Karpas-422 (cell line): ENCODE measurements at regions not wholly inside any gene's neighbourhood (a gene's known extent, or its start where the extent isn't known, plus 50 kb on each side); places are given as distances from the start of the nearest gene placed in this dataset.
A peak's percentile ranks its signal among the peaks of the same experiment; 100 is the strongest.

Experiments
- DNase-seq: peaks from one replicate; pipeline ENCODE4 v3.0.0-alpha.2; 2015
- H2AFZ ChIP-seq: fragments of 200-600 bp; sonication (generic); 2 replicates; pipeline ENCODE4 v1.6.1; 2014; ENCODE audit warnings: antibody characterized with exemption, low read length, mixed read lengths
- H3K27ac ChIP-seq: fragments of 200-600 bp; sonication (generic); 2 replicates; pipeline ENCODE4 v1.5.1; 2014; ENCODE audit warnings: mild to moderate bottlenecking, low read length, moderate library complexity
- H3K27me3 ChIP-seq: fragments of 200-600 bp; sonication (generic); 2 replicates; pipeline ENCODE4 v1.6.1; 2014; ENCODE audit warnings: low read length, mixed read lengths
- H3K36me3 ChIP-seq: fragments of 200-600 bp; sonication (generic); 2 replicates; pipeline ENCODE4 v1.6.1; 2014; ENCODE audit warnings: low read length, mixed read lengths; ENCODE audit not compliant: insufficient read depth
- H3K4me1 ChIP-seq: fragments of 200-600 bp; sonication (generic); 2 replicates; pipeline ENCODE4 v1.6.1; 2014; ENCODE audit warnings: mild to moderate bottlenecking, low read length, mixed read lengths
- H3K4me2 ChIP-seq: fragments of 200-600 bp; sonication (generic); 2 replicates; pipeline ENCODE4 v1.6.1; 2014; ENCODE audit warnings: low read length, low read depth, mild to moderate bottlenecking; ENCODE audit not compliant: poor library complexity, severe bottlenecking
- H3K4me3 ChIP-seq: fragments of 200-600 bp; sonication (generic); 2 replicates; pipeline ENCODE4 v1.5.1; 2014; ENCODE audit warnings: mild to moderate bottlenecking, antibody characterized with exemption, low read length, mixed read lengths
- H3K79me2 ChIP-seq: fragments of 200-600 bp; sonication (generic); 2 replicates; pipeline ENCODE4 v1.6.1; 2014; ENCODE audit warnings: mild to moderate bottlenecking, low read length, mixed read lengths
- H3K9ac ChIP-seq: fragments of 200-600 bp; sonication (generic); 2 replicates; pipeline ENCODE4 v1.6.0; 2014; ENCODE audit warnings: low read length
- H3K9me2 ChIP-seq: fragments of 200-600 bp; sonication (generic), shearing (Covaris generic); replicated peaks from 2 replicates; pipeline ENCODE4 v1.6.0; 2014; ENCODE audit warnings: mild to moderate bottlenecking, low read length, moderate library complexity; ENCODE audit not compliant: insufficient read depth
- H3K9me3 ChIP-seq: fragments of 300-700, 200-600 bp; sonication (generic); 2 replicates; pipeline ENCODE4 v1.6.1; 2014; ENCODE audit warnings: low read length, mixed read lengths
- H4K20me1 ChIP-seq: fragments of 200-600 bp; sonication (generic); 2 replicates; pipeline ENCODE4 v1.6.1; 2014; ENCODE audit warnings: mild to moderate bottlenecking, antibody characterized with exemption, low read length, low read depth; ENCODE audit not compliant: insufficient read depth

GRCh38 chr2:58891828-58892377 lies 650.8 kb upstream of the FANCL start:
- Histone ChIP-seq H3K4me3 (no peak overlapping the region), H3K9me2 (no peaks in the 10 kb centered on the region), H3K9me3 (no peaks in the 10 kb centered on the region), H3K4me1 (no peaks in the 10 kb centered on the region), H2AFZ (no peak overlapping the region), H4K20me1 (no peaks in the 10 kb centered on the region), H3K27ac (no peak overlapping the region), H3K36me3 (no peaks in the 10 kb centered on the region), H3K4me2 (no peak overlapping the region), H3K79me2 (no peaks in the 10 kb centered on the region), H3K9ac (no peak overlapping the region), H3K27me3 (0 out of 2 replicates have a peak, but pooled peaks cover 3% of the 10 kb centered on the region)
- DNase-seq, result no peak

DNA sequence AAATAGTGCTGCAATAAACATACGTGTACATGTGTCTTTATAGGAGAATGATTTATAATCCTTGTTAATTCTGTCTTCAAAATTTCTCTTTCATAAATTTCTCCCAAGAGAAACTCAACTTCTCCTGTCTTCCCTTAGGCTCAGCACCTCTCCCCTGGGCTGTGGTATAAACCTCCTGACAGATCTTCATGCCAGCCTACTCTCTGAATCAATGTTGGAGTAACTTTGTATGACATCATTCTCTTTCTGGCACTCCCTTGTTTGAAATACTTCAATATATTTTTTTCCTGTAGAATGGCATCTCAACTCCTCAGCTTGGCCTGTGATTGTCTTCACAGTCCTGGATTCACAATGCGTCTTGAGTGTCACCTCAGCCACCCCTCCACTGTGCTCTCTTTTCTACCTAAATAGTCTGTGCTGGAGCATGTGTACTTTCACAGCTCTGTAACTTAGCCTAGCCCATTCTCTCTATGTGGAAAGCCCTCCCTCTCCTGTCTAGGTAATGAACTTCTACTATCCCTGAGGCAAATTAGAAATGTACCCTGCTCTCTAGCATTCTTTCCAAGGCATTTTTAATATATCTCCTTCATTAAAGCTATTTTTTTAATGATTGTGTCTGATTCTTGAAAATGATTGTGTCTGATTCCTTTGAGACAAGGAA lies 649.9 kb upstream of the FANCL start:
- no peaks in the 10 kb centered on the region for H3K9me3 ChIP-seq
- no peak overlapping the region for H2AFZ ChIP-seq
- H3K9ac ChIP-seq, result no peak overlapping the region
- H3K9me2 ChIP-seq, result no peaks in the 10 kb centered on the region
- H3K4me1 ChIP-seq, result no peaks in the 10 kb centered on the region
- H3K4me3 ChIP-seq, result no peak overlapping the region
- H4K20me1 ChIP-seq, result no peaks in the 10 kb centered on the region
- H3K4me2 ChIP-seq, result no peak overlapping the region
- no peaks in the 10 kb centered on the region for H3K79me2 ChIP-seq
- no peaks in the 10 kb centered on the region for H3K36me3 ChIP-seq
- 0 out of 2 replicates have a peak, but pooled peaks cover 3% of the 10 kb centered on the region for H3K27me3 ChIP-seq
- DNase-seq, result no peak
- H3K27ac ChIP-seq, result no peak overlapping the region

- no peaks in the 10 kb centered on the region for H3K9me3 ChIP-seq
- H3K4me2 ChIP-seq, result no peak overlapping the region
- no peak overlapping the region for H3K4me3 ChIP-seq
- H3K36me3 ChIP-seq, result no peaks in the 10 kb centered on the region
- no peaks in the 10 kb centered on the region for H4K20me1 ChIP-seq
- DNase-seq, result no peak
- H3K9me2 ChIP-seq, result no peaks in the 10 kb centered on the region
- H3K27me3 ChIP-seq, result 0 out of 2 replicates have a peak, but pooled peaks cover 3% of the 10 kb centered on the region
- no peak overlapping the region for H3K9ac ChIP-seq
- no peak overlapping the region for H3K27ac ChIP-seq
- H3K4me1 ChIP-seq, result no peaks in the 10 kb centered on the region
- H2AFZ ChIP-seq, result no peak overlapping the region
- H3K79me2 ChIP-seq, result no peaks in the 10 kb centered on the region
Measured at GRCh38 chr2:58886009-58886408, 644.9 kb upstream of the FANCL start.

DNA sequence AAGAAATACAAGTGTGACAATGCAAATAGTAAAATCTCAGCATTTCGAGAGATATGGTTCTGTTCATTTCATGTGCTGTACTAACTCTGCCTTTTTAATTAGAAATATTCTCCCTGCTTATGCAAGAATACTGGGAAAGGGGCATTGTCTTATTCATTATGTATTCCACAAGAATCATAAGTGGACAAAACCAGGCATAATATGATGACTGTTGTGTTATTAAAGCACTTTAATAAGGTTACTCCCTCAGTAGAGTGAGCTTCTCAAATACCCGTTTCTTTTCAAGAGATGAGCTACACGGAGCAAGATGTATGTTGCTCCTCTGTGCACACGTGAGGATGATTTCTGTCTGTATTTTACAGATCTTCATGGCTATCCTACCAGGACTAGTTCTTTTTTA lies 638.7 kb upstream of the FANCL start:
- no peaks in the 10 kb centered on the region for H3K9me3 ChIP-seq
- no peaks in the 10 kb centered on the region for H3K4me1 ChIP-seq
- no peak overlapping the region for H3K9ac ChIP-seq
- H3K4me3 ChIP-seq, result no peak overlapping the region
- H4K20me1 ChIP-seq, result no peaks in the 10 kb centered on the region
- no peaks in the 10 kb centered on the region for H3K79me2 ChIP-seq
- no peak overlapping the region for H3K27ac ChIP-seq
- H3K4me2 ChIP-seq, result no peak overlapping the region
- 0 out of 2 replicates have a peak, but pooled peaks cover 3% of the 10 kb centered on the region for H3K27me3 ChIP-seq
- DNase-seq, result no peak
- H3K9me2 ChIP-seq, result no peaks in the 10 kb centered on the region
- H3K36me3 ChIP-seq, result no peaks in the 10 kb centered on the region
- no peak overlapping the region for H2AFZ ChIP-seq

- H3K9ac ChIP-seq, result no peak overlapping the region
Measured at GRCh38 chr2:58878778-58879177, 637.7 kb upstream of the FANCL start.

GRCh38 chr2:58876126-58876525 lies 635.0 kb upstream of the FANCL start:
- Histone ChIP-seq H2AFZ (no peak overlapping the region), H3K9me3 (no peaks in the 10 kb centered on the region), H3K9ac (no peak overlapping the region), H3K4me1 (no peaks in the 10 kb centered on the region), H3K79me2 (no peaks in the 10 kb centered on the region), H3K27ac (no peak overlapping the region), H3K36me3 (no peaks in the 10 kb centered on the region), H3K27me3 (0 out of 2 replicates have a peak, but pooled peaks cover 3% of the 10 kb centered on the region), H3K4me2 (no peak overlapping the region), H3K9me2 (no peaks in the 10 kb centered on the region), H3K4me3 (no peak overlapping the region), H4K20me1 (no peaks in the 10 kb centered on the region)
- no peak for DNase-seq

More at GRCh38 chr2:58878778-58879177, 637.7 kb upstream of the FANCL start:
- Histone ChIP-seq H3K27ac (no peak overlapping the region), H3K9me3 (no peaks in the 10 kb centered on the region), H3K27me3 (0 out of 2 replicates have a peak, but pooled peaks cover 3% of the 10 kb centered on the region), H3K4me1 (no peaks in the 10 kb centered on the region), H3K9me2 (no peaks in the 10 kb centered on the region), H4K20me1 (no peaks in the 10 kb centered on the region), H3K4me2 (no peak overlapping the region), H3K36me3 (no peaks in the 10 kb centered on the region), H2AFZ (no peak overlapping the region), H3K79me2 (no peaks in the 10 kb centered on the region), H3K4me3 (no peak overlapping the region)
- DNase-seq, result no peak

DNA sequence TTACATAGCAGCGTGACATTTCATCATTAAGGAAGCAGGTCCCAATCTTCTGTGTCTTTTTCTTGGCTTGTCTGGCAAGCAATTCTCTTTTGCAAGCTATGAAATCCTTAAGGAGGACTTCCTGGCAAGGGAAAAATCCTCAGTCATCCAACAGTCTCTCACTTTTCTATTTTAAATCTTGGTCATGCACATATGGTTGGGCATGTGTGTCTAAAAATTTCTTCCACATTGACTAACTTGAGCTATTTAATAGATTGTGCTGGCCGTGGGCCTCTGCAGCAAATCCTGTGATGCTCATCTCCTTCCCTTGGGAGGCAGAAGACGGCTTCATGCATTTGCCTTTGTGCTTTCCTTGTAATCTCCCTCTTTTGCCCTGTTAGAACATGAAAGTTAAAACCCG lies 634.3 kb upstream of the FANCL start:
- DNase-seq, result no peak
- Histone ChIP-seq H2AFZ (no peak overlapping the region), H3K27ac (no peak overlapping the region)

GRCh38 chr2:58871469-58872142 lies 630.5 kb upstream of the FANCL start:
- no peaks in the 10 kb centered on the region for H3K27me3 ChIP-seq
- no peak overlapping the region for H3K9ac ChIP-seq
- no peaks in the 10 kb centered on the region for H4K20me1 ChIP-seq
- H3K9me3 ChIP-seq, result no peaks in the 10 kb centered on the region
- H2AFZ ChIP-seq, result no peak overlapping the region; the same call in 1 of the 2 replicates
- no peaks in the 10 kb centered on the region for H3K9me2 ChIP-seq
- no peak overlapping the region for H3K4me2 ChIP-seq
- H3K4me1 ChIP-seq, result no peaks in the 10 kb centered on the region
- no peak overlapping the region for H3K4me3 ChIP-seq
- no peak overlapping the region for H3K27ac ChIP-seq
- no peaks in the 10 kb centered on the region for H3K36me3 ChIP-seq
- DNase-seq, result peak; percentile 74
- no peaks in the 10 kb centered on the region for H3K79me2 ChIP-seq

More for the DNA sequence above, 634.3 kb upstream of the FANCL start:
- Histone ChIP-seq H3K4me2 (no peak overlapping the region), H3K9me3 (no peaks in the 10 kb centered on the region), H3K4me1 (no peaks in the 10 kb centered on the region), H3K36me3 (no peaks in the 10 kb centered on the region), H4K20me1 (no peaks in the 10 kb centered on the region), H3K27me3 (0 out of 2 replicates have a peak, but pooled peaks cover 3% of the 10 kb centered on the region), H3K9ac (no peak overlapping the region), H3K79me2 (no peaks in the 10 kb centered on the region), H3K9me2 (no peaks in the 10 kb centered on the region), H3K4me3 (no peak overlapping the region)
